Liver (tissue), 8 donors: ENCODE measurements at regions not wholly inside any gene's neighbourhood (a gene's known extent, or its start where the extent isn't known, plus 50 kb on each side); places are given as distances from the start of the nearest gene placed in this dataset.

Experiments used
- DNase-seq: peaks from one replicate; pipeline ENCODE4 v3.0.0-alpha.2; 2017; ENCODE audit warnings: low spot score
- H3K27ac ChIP-seq, 2 donors: one replicate each; pipeline ENCODE4 v1.7.0; 2013; ENCODE audit warnings: inconsistent platforms in 2 of 2, low read length in 2 of 2, control low read depth in 1 of 2, low read depth in 1 of 2, mild to moderate bottlenecking in 1 of 2
- H3K27me3 ChIP-seq, 4 donors: one replicate each; pipeline versions ENCODE4 v1.6.1 to v1.7.0; 2013; ENCODE audit warnings: low read length in 3 of 4, inconsistent platforms in 1 of 4, mild to moderate bottlenecking in 1 of 4, moderate library complexity in 1 of 4; ENCODE audit not compliant: control insufficient read depth in 4 of 4, insufficient read depth in 4 of 4
- H3K36me3 ChIP-seq, 4 donors: one replicate each; pipeline versions ENCODE4 v1.6.1 to v1.7.0; 2013; ENCODE audit warnings: low read length in 3 of 4, mild to moderate bottlenecking in 3 of 4, low read depth in 1 of 4, moderate library complexity in 1 of 4; ENCODE audit not compliant: control insufficient read depth in 4 of 4, insufficient read depth in 3 of 4
- H3K4me1 ChIP-seq, 4 donors: one replicate each; pipeline versions ENCODE4 v1.6.1 to v1.7.0; 2013; ENCODE audit warnings: low read length in 3 of 4, mild to moderate bottlenecking in 3 of 4, moderate library complexity in 1 of 4; ENCODE audit not compliant: control insufficient read depth in 4 of 4, insufficient read depth in 4 of 4
- H3K4me3 ChIP-seq, 3 donors: one replicate each; pipeline versions ENCODE4 v1.6.1 to v1.7.0; 2013; ENCODE audit warnings: low read length in 3 of 3, control low read depth in 1 of 3, low read depth in 1 of 3, mild to moderate bottlenecking in 1 of 3
- H3K9ac ChIP-seq, 2 donors: one replicate each; pipeline ENCODE4 v1.7.0; 2013; ENCODE audit warnings: low read length in 2 of 2, mild to moderate bottlenecking in 2 of 2, moderate library complexity in 2 of 2, control low read depth in 1 of 2, low read depth in 1 of 2
- H3K9me3 ChIP-seq, 4 donors: one replicate each; pipeline versions ENCODE4 v1.6.1 to v1.7.0; 2013; ENCODE audit warnings: low read length in 3 of 4; ENCODE audit not compliant: control insufficient read depth in 4 of 4
- ATF3 ChIP-seq: IDR thresholded peaks from 2 replicates; pipeline ENCODE4 v1.6.1; 2016; ENCODE audit warnings: antibody characterized with exemption
- CTCF ChIP-seq: fragments of 150-350 bp; IDR thresholded peaks from 2 replicates; pipeline ENCODE4 v1.5.1; 2017; ENCODE audit warnings: improper control_type of control experiment, low read depth, low read length; ENCODE audit not compliant: missing input control
- EGR1 ChIP-seq, 2 donors: IDR thresholded peaks; 2 replicates each; pipeline ENCODE4 v1.6.1; 2016 to 2018; ENCODE audit warnings: antibody characterized with exemption in 2 of 2, low read depth in 2 of 2
- FOXA1 ChIP-seq: IDR thresholded peaks from 2 replicates; pipeline ENCODE4 v1.6.1; 2016; ENCODE audit warnings: antibody characterized with exemption
- FOXA2 ChIP-seq: IDR thresholded peaks from 2 replicates; pipeline ENCODE4 v1.6.1; 2016; ENCODE audit warnings: antibody characterized with exemption
- GABPA ChIP-seq, 2 donors: IDR thresholded peaks in 1 of 2; conservative IDR thresholded peaks in 1 of 2; 2 replicates each; pipeline ENCODE4 v1.6.1; 2016; ENCODE audit warnings: antibody characterized with exemption in 2 of 2, mild to moderate bottlenecking in 1 of 2, moderate library complexity in 1 of 2
- HNF4G ChIP-seq: IDR thresholded peaks from 2 replicates; pipeline ENCODE4 v1.6.1; 2016; ENCODE audit warnings: antibody characterized with exemption
- JUND ChIP-seq, 2 donors: IDR thresholded peaks; 2 replicates each; pipeline ENCODE4 v1.6.1; 2016; ENCODE audit warnings: antibody characterized with exemption in 2 of 2
- MAX ChIP-seq: IDR thresholded peaks from 2 replicates; pipeline ENCODE4 v1.6.1; 2016; ENCODE audit warnings: antibody characterized with exemption
- NR2F2 ChIP-seq: IDR thresholded peaks from 2 replicates; pipeline ENCODE4 v1.6.1; 2016; ENCODE audit warnings: antibody characterized with exemption
- RAD21 ChIP-seq, 2 donors: IDR thresholded peaks; 2 replicates each; pipeline ENCODE4 v1.6.1; 2016; ENCODE audit warnings: antibody characterized with exemption in 2 of 2, mild to moderate bottlenecking in 2 of 2
- REST ChIP-seq: IDR thresholded peaks from 2 replicates; pipeline ENCODE4 v1.6.1; 2016; ENCODE audit warnings: antibody characterized with exemption, mild to moderate bottlenecking
- RXRA ChIP-seq, 2 donors: IDR thresholded peaks; 2 replicates each; pipeline ENCODE4 v1.6.1; 2017 to 2018; ENCODE audit warnings: antibody characterized with exemption in 2 of 2, mild to moderate bottlenecking in 1 of 2
- SP1 ChIP-seq: IDR thresholded peaks from 2 replicates; pipeline ENCODE4 v1.6.1; 2018; ENCODE audit warnings: antibody characterized with exemption, mild to moderate bottlenecking
- TAF1 ChIP-seq: conservative IDR thresholded peaks from 2 replicates; pipeline ENCODE4 v1.6.1; 2016; ENCODE audit warnings: antibody characterized with exemption, mild to moderate bottlenecking
- YY1 ChIP-seq: IDR thresholded peaks from 2 replicates; pipeline ENCODE4 v1.6.1; 2016; ENCODE audit warnings: antibody characterized with exemption, mild to moderate bottlenecking
- ZBTB33 ChIP-seq: IDR thresholded peaks from 2 replicates; pipeline ENCODE4 v1.6.1; 2016; ENCODE audit warnings: antibody characterized with exemption
- WGBS: extraction: QIAGEN DNeasy Blood & Tissue Kit; methylation state at CpG from one replicate; pipeline ENCODE4 v1.1.7; 2013; 5-methylcytosine and 5-hydroxymethylcytosine counted together
- donor health status: healthy.
- donor health status: healthy.
- donor health status: healthy.
- donor health status: healthy.
- donor health status: healthy.

- TF ChIP-seq YY1 (no peak), GABPA (IDR thresholded peaks at IDR 0.05 in 1 of 2, conservative IDR thresholded peaks at IDR 0.05 in 1 of 2) (no peak), FOXA2 (no peak), TAF1 (no peak), MAX (no peak), HNF4G (no peak)
Observed at GRCh38 chr3:103653996-103654395, 1219.2 kb downstream of the ZPLD1 start (continued).

- H3K9me3 ChIP-seq, result no peaks in the 10 kb centered on the region
- no peak for DNase-seq
- H3K27ac ChIP-seq, result no peak overlapping the region
- no peaks in the 10 kb centered on the region for H3K27me3 ChIP-seq
- no peaks in the 10 kb centered on the region for H3K4me1 ChIP-seq
- TF ChIP-seq JUND (IDR thresholded peaks at IDR 0.05) (no peak), RAD21 (IDR thresholded peaks at IDR 0.05) (no peak), TAF1 (no peak), REST (no peak), FOXA1 (no peak), CTCF (no peak), HNF4G (no peak), NR2F2 (no peak), EGR1 (IDR thresholded peaks at IDR 0.05; ENCODE audit: low read depth in 2 of 2) (no peak), GABPA (IDR thresholded peaks at IDR 0.05 in 1 of 2, conservative IDR thresholded peaks at IDR 0.05 in 1 of 2) (no peak), ATF3 (no peak), MAX (no peak), ZBTB33 (no peak), RXRA (IDR thresholded peaks at IDR 0.05) (no peak), SP1 (no peak), YY1 (no peak)
- no peak overlapping the region for H3K4me3 ChIP-seq
- 67% methylated on average over 8 of the region's 8 CpGs for WGBS
- no peak overlapping the region for H3K9ac ChIP-seq
- H3K36me3 ChIP-seq, result no peaks in the 10 kb centered on the region
Observed at GRCh38 chr3:103657756-103658155, 1222.9 kb downstream of the ZPLD1 start.
